Head of caudate nucleus (tissue), 42 donors: ENCODE measurements at regions not wholly inside any gene's neighbourhood (a gene's known extent, or its start where the extent isn't known, plus 50 kb on each side); places are given as distances from the start of the nearest gene placed in this dataset.

Source experiments
- DNase-seq, 42 donors: peaks; one replicate each; pipeline versions ENCODE4 v3.0.0 to v3.0.0-alpha.2; 2020 to 2021; ENCODE audit warnings: mixed read lengths in 7 of 42
- intact Hi-C: fragments of 100-400 bp; cut with DNase I; formaldehyde crosslinking; loops from one replicate; pipeline ENCODE4 v1.15.0; 2022

DNA sequence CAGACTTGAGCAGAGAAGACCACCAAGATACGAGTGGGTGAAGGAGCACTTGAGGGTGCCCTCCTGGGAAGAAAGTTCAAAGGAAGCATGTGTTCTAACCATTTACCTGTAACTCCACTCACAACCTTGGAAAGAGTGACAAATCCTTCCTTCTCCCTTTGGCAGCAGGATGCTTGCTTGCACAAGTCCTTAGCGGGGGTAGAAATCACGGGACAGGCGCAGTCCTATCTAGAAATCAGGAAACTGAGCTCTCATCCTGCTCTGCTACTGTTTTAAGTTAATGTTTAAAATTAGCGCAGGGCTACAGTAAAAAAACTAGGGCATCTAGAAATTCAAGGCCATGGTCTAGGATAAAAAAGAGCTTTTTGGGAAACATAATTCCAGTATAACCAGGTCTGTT lies 100.9 kb upstream of the PTPRM start:
- intact Hi-C loops: no loop called here
- no peak for DNase-seq

DNA sequence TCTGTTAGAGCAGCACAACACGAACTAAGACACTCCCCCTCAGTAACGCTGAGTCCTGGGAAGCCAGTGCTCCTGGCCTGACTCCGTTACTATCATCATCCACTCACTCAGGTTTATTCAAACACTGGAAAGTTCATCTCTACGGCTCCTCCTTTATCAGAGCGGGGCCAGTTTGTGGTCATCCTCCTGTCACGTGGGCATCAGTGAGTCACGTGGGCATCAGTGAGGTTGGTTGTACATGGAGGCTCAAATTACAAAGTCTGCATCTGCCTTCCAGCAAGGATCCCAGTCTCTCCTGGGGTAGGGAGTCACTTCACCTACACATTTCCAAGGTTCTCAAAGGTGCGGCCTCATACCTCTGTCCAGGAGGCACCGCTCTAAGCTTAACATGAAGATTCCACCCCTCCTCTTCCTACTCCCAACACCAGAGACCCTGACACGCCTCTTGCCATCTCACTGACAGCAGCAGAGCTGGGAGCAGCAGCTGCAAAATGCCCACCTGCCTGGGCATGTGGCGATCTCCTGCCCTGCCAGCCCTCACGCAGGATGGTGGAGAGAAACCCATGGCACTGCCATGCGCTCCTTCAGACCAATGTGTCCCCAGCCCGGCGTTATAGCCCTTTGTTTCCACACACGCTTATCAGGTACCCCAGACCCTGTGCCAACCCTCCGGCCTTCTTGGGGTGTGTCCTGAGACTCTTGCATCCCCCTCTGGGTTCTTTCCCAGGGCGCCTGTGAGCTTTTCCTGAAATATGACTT lies 99.2 kb upstream of the PTPRM start:
- no peak for DNase-seq
- intact Hi-C loops: no loop called here

DNA sequence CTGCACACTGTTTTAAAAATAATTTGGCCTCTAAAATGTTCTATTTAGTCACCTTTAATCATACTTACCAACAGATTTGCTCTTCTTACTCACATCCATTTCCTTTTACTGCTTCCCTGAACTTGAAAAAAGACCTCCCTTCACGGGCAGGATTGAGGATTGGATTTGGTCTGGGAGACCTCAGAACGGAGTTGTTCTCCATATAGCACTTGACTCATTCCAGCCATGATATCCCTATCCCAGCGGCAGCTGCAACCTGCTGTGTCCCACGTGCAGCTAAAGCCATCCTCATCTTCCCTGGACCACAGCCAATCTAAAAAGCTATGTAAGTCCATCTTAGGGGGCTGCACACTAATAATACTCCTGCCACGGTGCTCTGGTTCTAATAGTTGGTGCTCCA lies 97.0 kb upstream of the PTPRM start:
- intact Hi-C loops: no loop called here
- no peak for DNase-seq

- intact Hi-C loops: no loop called here
- DNase-seq: no peak
Observed at GRCh38 chr18:7470503-7470902, 96.6 kb upstream of the PTPRM start.

DNA sequence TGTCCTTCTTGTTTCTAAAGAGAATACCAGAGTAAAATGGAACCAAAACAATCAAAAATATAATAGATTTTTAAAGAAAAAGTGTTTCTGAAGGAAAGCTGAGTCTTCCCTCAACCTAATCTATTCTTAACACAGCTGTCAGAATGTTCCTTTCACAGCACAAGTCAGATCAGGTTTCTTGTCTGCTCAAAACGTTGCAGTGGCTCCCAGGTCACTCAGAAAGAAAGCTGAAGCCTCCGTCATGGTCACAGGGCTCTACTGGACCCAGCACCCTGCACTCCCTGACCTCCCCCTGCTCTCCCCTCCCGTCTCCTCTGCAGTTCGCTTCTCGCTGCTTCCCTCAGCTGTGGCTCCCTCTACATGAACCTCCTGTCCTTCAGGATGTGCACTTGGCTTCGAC lies 90.7 kb upstream of the PTPRM start:
- intact Hi-C loops: no loop called here
- no peak for DNase-seq

GRCh38 chr18:7479756-7480155 lies 87.4 kb upstream of the PTPRM start:
- DNase-seq: no peak
- intact Hi-C loops: no loop called here

- no peak for DNase-seq
- intact Hi-C loops: no loop called here
Observed at GRCh38 chr18:7480879-7481278, 86.2 kb upstream of the PTPRM start.

GRCh38 chr18:7482342-7482741 lies 84.8 kb upstream of the PTPRM start:
- intact Hi-C loops: no loop called here
- DNase-seq: peak in 2 of 42 donors; percentile 16 to 29

DNA sequence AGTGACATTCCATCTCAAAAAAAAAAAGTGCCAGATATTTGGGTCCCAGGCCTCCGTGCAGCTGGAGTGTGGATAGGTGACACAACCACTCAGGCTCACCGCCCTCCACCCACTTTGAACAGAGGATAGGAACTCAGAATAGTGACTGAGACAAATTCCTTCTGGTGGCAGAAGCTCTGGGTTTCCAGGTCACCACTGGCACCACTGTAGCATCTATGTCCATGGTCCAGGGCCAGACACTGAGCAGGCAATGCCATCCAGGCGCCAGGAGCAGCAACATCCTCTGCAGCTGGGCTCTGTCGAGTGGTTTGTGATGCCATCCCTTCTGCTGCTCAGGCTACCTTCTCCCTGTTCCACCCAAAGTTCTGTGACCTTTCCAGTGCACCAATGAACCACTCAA lies 81.5 kb upstream of the PTPRM start:
- intact Hi-C loops: no loop called here
- DNase-seq: peak in 2 of 42 donors; percentile 5 to 38

- intact Hi-C loops: no loop called here
- DNase-seq: no peak
Observed at GRCh38 chr18:7488571-7488970, 78.5 kb upstream of the PTPRM start.

DNA sequence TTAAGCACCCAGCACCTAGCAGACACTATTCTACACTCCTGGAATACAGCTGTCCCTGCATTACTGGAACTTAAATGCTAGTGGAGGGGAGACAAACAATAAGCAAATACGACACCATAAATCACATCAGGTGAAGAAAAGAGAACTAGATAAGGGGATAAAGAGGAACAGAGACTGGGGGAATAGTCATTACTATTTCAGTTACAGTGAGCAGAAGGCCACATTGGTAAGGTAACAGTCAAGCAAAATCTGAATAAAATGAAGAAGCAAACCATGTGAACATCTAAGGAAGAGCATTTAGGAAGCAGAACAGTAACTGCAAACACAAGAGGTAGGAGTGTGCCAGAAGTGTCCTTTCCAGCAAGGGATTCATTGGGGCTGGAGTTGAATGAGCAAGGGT lies 77.0 kb upstream of the PTPRM start:
- no peak for DNase-seq
- intact Hi-C loops: no loop called here

GRCh38 chr18:7492385-7492784 lies 74.7 kb upstream of the PTPRM start:
- intact Hi-C loops: no loop called here
- no peak for DNase-seq

GRCh38 chr18:7497081-7497480 lies 70.0 kb upstream of the PTPRM start:
- no peak for DNase-seq
- intact Hi-C loops: no loop called here

GRCh38 chr18:7511106-7511505 lies 56.0 kb upstream of the PTPRM start:
- intact Hi-C loops: no loop called here
- DNase-seq: no peak

- intact Hi-C loops: no loop called here
- peak in 6 of 42 donors; percentile 2 to 48 (median 6) for DNase-seq
Observed at GRCh38 chr18:7512348-7512747, 54.8 kb upstream of the PTPRM start.

GRCh38 chr18:7512990-7513389 lies 54.1 kb upstream of the PTPRM start:
- intact Hi-C loops: no loop called here
- no peak for DNase-seq

DNA sequence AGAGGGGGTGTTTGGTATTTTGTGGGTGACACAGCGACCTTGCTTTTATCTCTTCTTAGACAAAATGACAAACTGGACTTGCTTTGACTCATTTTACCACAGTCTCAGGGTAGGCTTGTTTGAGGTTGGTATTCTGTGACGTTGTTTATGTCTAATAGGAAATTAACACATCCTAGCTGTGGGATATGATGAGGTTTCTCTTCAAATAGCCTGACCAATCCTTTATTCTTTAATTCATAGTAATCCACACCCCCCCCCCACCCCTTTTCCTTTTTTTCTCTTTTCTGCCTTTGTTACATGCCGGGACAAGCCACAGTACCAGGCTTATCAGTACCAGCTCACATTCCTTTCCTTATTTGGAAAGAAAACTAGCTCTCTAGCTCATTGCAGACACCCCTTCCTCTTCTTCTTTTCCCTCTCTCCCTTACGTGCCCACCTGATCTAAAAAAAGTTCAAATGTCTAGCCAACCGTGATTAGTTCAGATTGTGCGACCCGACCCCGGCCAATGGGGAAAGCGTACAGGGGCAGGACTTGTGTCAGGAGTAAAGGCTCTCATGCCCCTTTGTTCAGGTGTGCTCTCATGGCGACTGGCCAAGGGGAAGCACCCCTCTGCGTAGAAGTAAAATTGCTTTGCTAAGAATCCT lies 52.2 kb upstream of the PTPRM start:
- DNase-seq: no peak
- intact Hi-C loops: no loop called here

GRCh38 chr18:7516266-7517117 lies 50.6 kb upstream of the PTPRM start:
- no peak for DNase-seq
- intact Hi-C loops: no loop called here
